Caco-2 (cell line): ENCODE measurements at regions not wholly inside any gene's neighbourhood (a gene's known extent, or its start where the extent isn't known, plus 50 kb on each side); places are given as distances from the start of the nearest gene placed in this dataset.

Experiments
- BruUV-seq: library from RNA; stranded (reverse); fragments of 400-500 nt; replicated peaks from 2 replicates; lab custom pipeline; 2021; lab: Mats Ljungman, UMichigan
- CTCF ChIA-PET: fragments of 300-600 bp; sonication (Branson Sonifier 250); formaldehyde crosslinking; loops from one replicate; lab custom pipeline; 2022; ENCODE audit warnings: antibody characterized with exemption; lab: Charles Lee
- POLR2A ChIA-PET: fragments of 300-600 bp; sonication (Branson Sonifier 250); formaldehyde crosslinking; loops from one replicate; lab custom pipeline; 2022; ENCODE audit warnings: antibody characterized with exemption; lab: Charles Lee
- DNase-seq, 2 experiments: peaks; one replicate each; pipeline versions ENCODE4 v3.0.0 to v3.0.0-alpha.2; 2020 to 2022
- H3K27me3 ChIP-seq: replicated peaks from 2 replicates; pipeline ENCODE4 v1.6.0; 2011; ENCODE audit warnings: low read length; ENCODE audit not compliant: control insufficient read depth, insufficient read depth
- H3K36me3 ChIP-seq: 2 replicates; pipeline ENCODE4 v1.5.1; 2011; ENCODE audit warnings: low read length; ENCODE audit not compliant: control insufficient read depth, insufficient read depth
- H3K4me1 ChIP-seq: fragments of 250-450 bp; sonication (Bioruptor Pico); 2 replicates; pipeline ENCODE4 v1.5.1; 2020; ENCODE audit warnings: mild to moderate bottlenecking
- H3K4me3 ChIP-seq: 2 replicates; pipeline ENCODE4 v1.5.1; 2011; ENCODE audit warnings: low read depth, mild to moderate bottlenecking, control low read depth, low read length
- H3K9me3 ChIP-seq: fragments of 250-450 bp; sonication (Bioruptor Pico); 2 replicates; pipeline ENCODE4 v1.5.1; 2020; ENCODE audit warnings: mild to moderate bottlenecking, moderate library complexity
- H3K27ac Mint-ChIP-seq: one replicate; pipeline ENCODE4 v1.8.0; 2022; ENCODE audit warnings: mixed read lengths; ENCODE audit not compliant: unreplicated experiment
- H3K27me3 Mint-ChIP-seq: one replicate; pipeline ENCODE4 v1.8.0; 2022; ENCODE audit warnings: mixed read lengths; ENCODE audit not compliant: insufficient read depth, unreplicated experiment
- H3K36me3 Mint-ChIP-seq: one replicate; pipeline ENCODE4 v1.8.0; 2022; ENCODE audit warnings: mild to moderate bottlenecking, mixed read lengths; ENCODE audit not compliant: insufficient read depth, unreplicated experiment
- H3K4me1 Mint-ChIP-seq: one replicate; pipeline ENCODE4 v1.8.0; 2022; ENCODE audit warnings: low read depth, mixed read lengths; ENCODE audit not compliant: unreplicated experiment
- H3K4me3 Mint-ChIP-seq: one replicate; pipeline ENCODE4 v1.8.0; 2022; ENCODE audit warnings: mild to moderate bottlenecking, moderate library complexity, mixed read lengths; ENCODE audit not compliant: unreplicated experiment
- H3K9me3 Mint-ChIP-seq: one replicate; pipeline ENCODE4 v1.8.0; 2022; ENCODE audit warnings: mixed read lengths; ENCODE audit not compliant: unreplicated experiment
- intact Hi-C: fragments of 100-400 bp; cut with micrococcal nuclease; formaldehyde crosslinking; loops from one replicate; pipeline ENCODE4 v1.10.0; 2022; ENCODE audit not compliant: unreplicated experiment
- TF ChIP-seq, protein P1 (sequence below), 2 experiments: fragments of 200-600 bp in 1 of 2; IDR thresholded peaks; 1 replicate in 1 of 2; 2 replicates in 1 of 2; pipeline versions ENCODE4 v1.5.1 to v1.8.0; 2011 to 2022; ENCODE audit warnings: antibody characterized with exemption in 1 of 2, control low read depth in 1 of 2, inconsistent platforms in 1 of 2, low read depth in 1 of 2, low read length in 1 of 2, mild to moderate bottlenecking in 1 of 2, moderate library complexity in 1 of 2; ENCODE audit not compliant: insufficient read depth in 1 of 2, severe bottlenecking in 1 of 2, unreplicated experiment in 1 of 2

DNA sequence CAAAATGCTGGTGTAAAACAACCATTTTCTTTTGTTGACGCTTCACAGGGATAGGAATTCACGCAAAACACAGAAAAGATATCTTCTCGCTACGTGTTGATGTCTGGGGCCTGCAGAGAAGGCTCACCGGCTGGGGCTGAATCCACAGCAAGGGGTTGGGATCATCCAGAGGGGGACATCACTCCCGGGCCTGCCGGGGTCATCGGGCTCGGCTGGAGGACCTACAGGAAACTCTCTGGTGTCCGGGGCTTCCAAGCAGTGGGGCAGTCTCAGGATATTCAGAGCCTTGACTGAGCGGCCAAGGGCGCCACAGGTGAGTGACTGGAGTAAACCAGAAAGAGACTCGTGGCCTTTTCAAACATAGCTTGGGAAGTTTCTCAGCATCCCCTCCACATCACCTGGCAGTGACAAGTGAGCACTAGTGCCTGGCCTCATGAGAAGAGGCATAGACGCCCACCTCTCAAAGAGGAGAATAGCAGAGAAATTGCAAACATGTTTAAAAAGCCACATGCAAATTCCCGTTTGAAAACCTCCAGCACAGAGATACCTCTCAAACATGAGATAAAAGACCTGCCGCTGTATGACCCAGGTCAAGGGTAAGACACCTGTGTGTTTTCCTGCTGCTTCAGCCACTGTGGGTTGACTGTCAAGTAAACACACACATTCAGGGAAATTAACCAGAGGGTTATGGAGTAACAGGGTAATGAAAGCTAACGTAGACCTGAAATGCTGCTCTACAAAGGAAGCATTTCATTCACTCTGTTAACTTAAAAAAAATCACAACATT lies 50.8 kb upstream of the SIMC1 start:
- H3K4me1 ChIP-seq, result no peaks in the 10 kb centered on the region
- Mint-ChIP-seq H3K36me3 (no peaks in the 10 kb centered on the region), H3K9me3 (no peaks in the 10 kb centered on the region), H3K4me1 (no peaks in the 10 kb centered on the region), H3K27ac (no peak overlapping the region), H3K4me3 (no peak overlapping the region), H3K27me3 (peaks cover 7% of the 10 kb centered on the region)
- TF ChIP-seq, protein P1, sequence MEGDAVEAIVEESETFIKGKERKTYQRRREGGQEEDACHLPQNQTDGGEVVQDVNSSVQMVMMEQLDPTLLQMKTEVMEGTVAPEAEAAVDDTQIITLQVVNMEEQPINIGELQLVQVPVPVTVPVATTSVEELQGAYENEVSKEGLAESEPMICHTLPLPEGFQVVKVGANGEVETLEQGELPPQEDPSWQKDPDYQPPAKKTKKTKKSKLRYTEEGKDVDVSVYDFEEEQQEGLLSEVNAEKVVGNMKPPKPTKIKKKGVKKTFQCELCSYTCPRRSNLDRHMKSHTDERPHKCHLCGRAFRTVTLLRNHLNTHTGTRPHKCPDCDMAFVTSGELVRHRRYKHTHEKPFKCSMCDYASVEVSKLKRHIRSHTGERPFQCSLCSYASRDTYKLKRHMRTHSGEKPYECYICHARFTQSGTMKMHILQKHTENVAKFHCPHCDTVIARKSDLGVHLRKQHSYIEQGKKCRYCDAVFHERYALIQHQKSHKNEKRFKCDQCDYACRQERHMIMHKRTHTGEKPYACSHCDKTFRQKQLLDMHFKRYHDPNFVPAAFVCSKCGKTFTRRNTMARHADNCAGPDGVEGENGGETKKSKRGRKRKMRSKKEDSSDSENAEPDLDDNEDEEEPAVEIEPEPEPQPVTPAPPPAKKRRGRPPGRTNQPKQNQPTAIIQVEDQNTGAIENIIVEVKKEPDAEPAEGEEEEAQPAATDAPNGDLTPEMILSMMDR (IDR thresholded peaks at IDR 0.05; ENCODE audit: insufficient read depth in 1 of 2, low read depth in 1 of 2, low read length in 1 of 2, severe bottlenecking in 1 of 2, unreplicated experiment in 1 of 2), result no peak
- H3K9me3 ChIP-seq, result no peaks in the 10 kb centered on the region
- H3K4me3 ChIP-seq, result no peak overlapping the region
- intact Hi-C loops, result no loop called here
- no peaks in the 10 kb centered on the region; the same call in 1 of the 2 replicates for H3K27me3 ChIP-seq
- no peak for DNase-seq
- no peaks in the 10 kb centered on the region for H3K36me3 ChIP-seq
- no TSS peak for BruUV-seq
- CTCF ChIA-PET, result no interaction called here
- POLR2A ChIA-PET, result no interaction called here

DNA sequence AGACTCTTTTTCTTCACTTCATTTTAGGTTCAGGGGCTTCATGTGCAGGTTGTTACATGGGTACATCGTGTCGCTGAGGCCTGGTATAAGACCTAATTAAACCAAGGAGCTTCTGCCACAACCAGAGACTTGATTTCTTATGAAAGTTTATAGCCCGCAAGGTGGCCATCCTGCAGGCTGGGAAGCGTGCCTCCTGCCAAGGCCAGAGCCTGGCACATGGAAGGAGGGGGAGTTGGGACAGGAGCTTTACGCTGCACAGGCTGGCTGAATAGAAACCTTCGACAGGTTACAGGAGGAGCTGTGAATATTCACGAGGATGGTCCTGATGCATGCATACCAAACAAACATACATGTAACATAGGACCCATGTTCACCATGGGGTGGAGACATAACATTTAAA lies 50.1 kb upstream of the SIMC1 start:
- H3K4me1 ChIP-seq, result no peaks in the 10 kb centered on the region
- no peak overlapping the region for H3K4me3 ChIP-seq
- no peaks in the 10 kb centered on the region for H3K36me3 ChIP-seq
- Mint-ChIP-seq H3K27ac (no peak overlapping the region), H3K4me1 (no peaks in the 10 kb centered on the region), H3K27me3 (peaks cover 1% of the 10 kb centered on the region), H3K4me3 (no peak overlapping the region), H3K36me3 (no peaks in the 10 kb centered on the region), H3K9me3 (no peaks in the 10 kb centered on the region)
- BruUV-seq, result no TSS peak
- CTCF ChIA-PET, result no interaction called here
- TF ChIP-seq, protein P1 (IDR thresholded peaks at IDR 0.05; ENCODE audit: insufficient read depth in 1 of 2, low read depth in 1 of 2, low read length in 1 of 2, severe bottlenecking in 1 of 2, unreplicated experiment in 1 of 2), result no peak
- POLR2A ChIA-PET, result no interaction called here
- no peak for DNase-seq
- no peaks in the 10 kb centered on the region; the same call in 1 of the 2 replicates for H3K27me3 ChIP-seq
- intact Hi-C loops, result no loop called here
- H3K9me3 ChIP-seq, result no peaks in the 10 kb centered on the region
